Cardiac muscle cell (in vitro differentiated cells and primary cell): ENCODE measurements at regions not wholly inside any gene's neighbourhood (a gene's known extent, or its start where the extent isn't known, plus 50 kb on each side); places are given as distances from the start of the nearest gene placed in this dataset.
"Not testable (repeated sequence)": the region's sequence is repeated elsewhere in the genome, so short reads cannot be mapped to it uniquely, and the experiment has no call there.

Source experiments
- DNase-seq, 2 donors: peaks; one replicate each; pipeline versions ENCODE4 v3.0.0 to v3.0.0-alpha.2; 2010 to 2017; ENCODE audit warnings: low read depth in 1 of 2, low spot score in 1 of 2
- H3K27ac ChIP-seq: fragments of 200-600 bp; sonication (generic); 2 replicates; pipeline ENCODE4 v1.5.1; 2016
- H3K27me3 ChIP-seq: fragments of 200-600 bp; sonication (generic); 2 replicates; pipeline ENCODE4 v1.6.0; 2016; ENCODE audit warnings: control low read depth
- H3K36me3 ChIP-seq: fragments of 200-600 bp; sonication (generic); 2 replicates; pipeline ENCODE4 v1.5.1; 2016; ENCODE audit warnings: control low read depth
- H3K4me1 ChIP-seq: fragments of 200-600 bp; sonication (generic); 2 replicates; pipeline ENCODE4 v1.8.1; 2017; ENCODE audit warnings: low read depth, mild to moderate bottlenecking, mixed run types
- H3K4me3 ChIP-seq: fragments of 200-600 bp; sonication (generic); 2 replicates; pipeline ENCODE4 v1.5.1; 2016; ENCODE audit warnings: mild to moderate bottlenecking
- H3K9me3 ChIP-seq: fragments of 200-600 bp; sonication (generic); 2 replicates; pipeline ENCODE4 v1.5.1; 2017; ENCODE audit warnings: low read depth, mild to moderate bottlenecking, control low read depth
- TF ChIP-seq, protein P1 (sequence below): IDR thresholded peaks from 2 replicates; pipeline ENCODE4 v1.5.1; 2012; ENCODE audit warnings: low read depth, mild to moderate bottlenecking, low read length

DNA sequence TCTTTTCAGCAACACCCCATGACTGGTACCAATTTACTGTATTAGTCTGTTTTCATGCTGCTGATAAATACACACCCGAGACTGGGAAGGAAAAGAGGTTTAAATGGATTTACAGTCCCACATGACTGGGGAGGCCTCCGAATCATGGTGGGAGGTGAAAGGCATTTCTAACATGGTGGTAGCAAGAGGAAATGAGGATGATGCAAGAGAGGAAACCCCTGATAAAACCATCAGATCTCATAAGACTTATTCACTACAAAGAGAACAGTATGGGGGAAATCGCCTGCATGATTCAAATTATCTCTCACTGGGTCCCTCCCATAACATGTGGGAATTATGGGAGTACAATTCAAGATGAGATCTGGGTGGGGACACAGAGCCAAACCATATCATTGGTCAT is 393.6 kb downstream of the PTPRC start:
- H3K27ac ChIP-seq = not testable (repeated sequence)
- DNase-seq = peak in 1 of 2 donors; percentile 37

DNA sequence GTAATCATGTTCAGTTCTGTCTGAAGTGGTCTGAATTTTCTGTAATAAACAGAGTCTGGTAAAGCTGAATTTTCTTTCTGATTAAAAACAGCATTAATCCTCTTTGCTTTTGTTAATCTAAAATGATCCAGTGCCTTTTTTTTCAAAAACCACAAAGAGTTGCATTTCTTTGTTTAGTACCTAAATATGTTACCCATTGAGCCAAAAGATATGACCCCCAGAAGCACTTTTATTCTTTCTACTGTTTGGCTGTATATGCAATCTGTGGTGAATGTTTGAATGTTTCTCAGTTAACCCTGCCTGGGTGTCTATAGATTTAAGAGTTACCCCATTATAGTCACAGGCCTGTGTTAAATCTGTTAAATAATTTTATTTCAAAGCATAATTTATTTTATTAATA is 394.8 kb downstream of the PTPRC start:
- no peaks in the 10 kb centered on the region for H3K9me3 ChIP-seq
- no peaks in the 10 kb centered on the region for H3K4me1 ChIP-seq
- H3K27me3 ChIP-seq = no peaks in the 10 kb centered on the region
- no peak overlapping the region for H3K4me3 ChIP-seq
- H3K27ac ChIP-seq = no peak overlapping the region
- no peak for DNase-seq
- no peaks in the 10 kb centered on the region for H3K36me3 ChIP-seq
- TF ChIP-seq, protein P1, sequence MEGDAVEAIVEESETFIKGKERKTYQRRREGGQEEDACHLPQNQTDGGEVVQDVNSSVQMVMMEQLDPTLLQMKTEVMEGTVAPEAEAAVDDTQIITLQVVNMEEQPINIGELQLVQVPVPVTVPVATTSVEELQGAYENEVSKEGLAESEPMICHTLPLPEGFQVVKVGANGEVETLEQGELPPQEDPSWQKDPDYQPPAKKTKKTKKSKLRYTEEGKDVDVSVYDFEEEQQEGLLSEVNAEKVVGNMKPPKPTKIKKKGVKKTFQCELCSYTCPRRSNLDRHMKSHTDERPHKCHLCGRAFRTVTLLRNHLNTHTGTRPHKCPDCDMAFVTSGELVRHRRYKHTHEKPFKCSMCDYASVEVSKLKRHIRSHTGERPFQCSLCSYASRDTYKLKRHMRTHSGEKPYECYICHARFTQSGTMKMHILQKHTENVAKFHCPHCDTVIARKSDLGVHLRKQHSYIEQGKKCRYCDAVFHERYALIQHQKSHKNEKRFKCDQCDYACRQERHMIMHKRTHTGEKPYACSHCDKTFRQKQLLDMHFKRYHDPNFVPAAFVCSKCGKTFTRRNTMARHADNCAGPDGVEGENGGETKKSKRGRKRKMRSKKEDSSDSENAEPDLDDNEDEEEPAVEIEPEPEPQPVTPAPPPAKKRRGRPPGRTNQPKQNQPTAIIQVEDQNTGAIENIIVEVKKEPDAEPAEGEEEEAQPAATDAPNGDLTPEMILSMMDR = no peak

More for the DNA sequence above, 393.6 kb downstream of the PTPRC start:
- not testable (repeated sequence) for H3K9me3 ChIP-seq, H3K27me3 ChIP-seq, H3K4me1 ChIP-seq, H3K4me3 ChIP-seq, H3K36me3 ChIP-seq

DNA sequence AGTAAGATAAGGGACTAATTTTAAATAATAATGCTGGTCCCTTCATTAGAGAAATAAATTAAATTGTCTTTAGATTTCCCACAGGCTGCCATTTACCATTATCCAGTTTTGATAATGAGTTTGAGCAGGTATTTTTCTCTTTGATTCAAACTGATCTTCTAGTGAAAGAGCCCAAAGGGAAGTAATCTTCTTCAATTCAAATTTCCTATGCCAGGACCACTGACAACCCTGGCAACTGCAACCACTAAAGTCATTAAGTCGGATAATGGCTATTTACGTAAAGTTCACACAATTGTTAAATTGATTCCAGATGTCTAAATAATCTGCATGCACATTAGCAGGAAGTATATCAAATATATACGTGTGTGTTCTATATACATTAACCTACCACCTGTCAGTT is 399.3 kb downstream of the PTPRC start:
- no peaks in the 10 kb centered on the region for H3K27me3 ChIP-seq
- H3K4me3 ChIP-seq = no peak overlapping the region
- H3K4me1 ChIP-seq = no peaks in the 10 kb centered on the region
- no peaks in the 10 kb centered on the region for H3K36me3 ChIP-seq
- no peak overlapping the region for H3K27ac ChIP-seq
- H3K9me3 ChIP-seq = no peaks in the 10 kb centered on the region
- no peak for DNase-seq
- TF ChIP-seq, protein P1 = no peak

DNA sequence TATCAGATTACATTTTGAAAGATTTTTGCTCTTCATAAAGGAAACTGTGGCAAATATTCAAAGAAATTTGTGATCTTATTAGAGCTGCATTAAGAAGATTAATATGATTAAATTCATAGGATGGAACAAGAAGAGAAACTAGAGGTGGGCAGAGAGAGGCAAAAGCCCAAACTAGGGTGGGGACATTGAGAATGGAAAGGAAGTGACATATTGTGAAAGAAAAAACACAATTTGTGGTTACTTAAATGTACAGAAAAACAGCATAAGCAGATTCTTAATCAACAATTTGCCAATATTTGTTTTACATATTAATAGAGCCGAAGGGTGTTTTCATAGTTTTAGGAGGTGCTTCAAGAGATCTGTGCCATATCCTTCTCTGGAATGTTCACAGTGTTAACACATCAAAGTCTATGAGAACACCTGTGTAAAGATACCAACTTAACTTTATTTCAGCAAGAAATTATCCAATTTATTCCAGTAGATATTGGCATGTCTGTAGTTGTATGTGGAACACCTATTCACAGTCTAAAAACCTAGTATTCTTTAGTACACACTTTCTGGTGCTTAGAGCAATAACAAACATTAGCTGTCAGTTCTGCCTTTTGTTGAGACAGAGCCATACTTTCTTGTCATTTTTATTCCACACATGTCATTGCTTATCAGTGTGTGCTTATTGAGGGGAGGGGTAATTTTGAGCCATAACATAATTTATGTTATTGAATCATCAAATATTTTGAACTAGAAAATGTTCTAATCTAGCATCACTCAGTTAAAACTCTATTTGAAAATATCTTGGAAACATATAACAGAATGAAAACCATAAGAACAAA is 401.5 kb downstream of the PTPRC start:
- no peaks in the 10 kb centered on the region for H3K27me3 ChIP-seq
- H3K4me3 ChIP-seq = no peak overlapping the region
- DNase-seq = no peak
- no peak overlapping the region for H3K27ac ChIP-seq
- TF ChIP-seq, protein P1 = no peak
- no peaks in the 10 kb centered on the region for H3K9me3 ChIP-seq
- no peaks in the 10 kb centered on the region for H3K36me3 ChIP-seq
- H3K4me1 ChIP-seq = no peaks in the 10 kb centered on the region

DNA sequence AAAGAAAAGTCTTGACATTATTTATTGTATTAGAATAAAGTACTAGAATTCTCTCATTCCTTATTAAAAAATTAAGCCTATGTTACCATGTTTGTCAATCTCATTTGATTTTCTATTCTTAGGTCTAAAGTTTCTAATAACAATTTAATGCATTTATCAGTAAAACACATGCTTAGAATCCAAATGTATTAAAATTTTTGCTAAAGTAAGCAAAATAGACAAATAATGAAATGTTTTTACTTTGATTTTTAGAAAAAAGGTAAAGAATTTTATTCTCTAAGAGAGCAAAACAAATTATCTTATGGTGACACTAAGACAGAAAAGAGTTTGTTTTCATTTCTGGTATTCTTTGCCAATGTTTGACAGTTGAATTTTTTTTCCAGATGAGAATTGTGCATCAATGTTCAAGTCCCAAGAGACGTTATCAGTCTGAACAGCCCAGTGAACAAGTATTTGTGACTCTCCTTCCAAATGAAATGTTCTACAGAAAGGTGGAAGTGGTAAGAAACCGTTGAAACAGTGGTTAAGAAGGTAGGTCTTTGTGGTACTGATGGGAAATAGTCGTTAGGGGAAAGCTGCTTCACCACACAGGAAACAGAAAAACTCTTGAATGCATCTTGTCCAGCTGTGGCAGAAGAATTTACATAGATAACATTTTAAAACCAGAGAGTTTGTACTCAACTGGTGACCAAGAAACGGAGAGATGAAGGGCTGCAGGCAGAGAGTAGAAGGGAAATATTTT is 402.5 kb downstream of the PTPRC start:
- Histone ChIP-seq H3K36me3 (no peaks in the 10 kb centered on the region), H3K27me3 (no peaks in the 10 kb centered on the region), H3K27ac (no peak overlapping the region), H3K9me3 (no peaks in the 10 kb centered on the region), H3K4me3 (no peak overlapping the region), H3K4me1 (no peaks in the 10 kb centered on the region)
- TF ChIP-seq, protein P1 = no peak
- peak in 1 of 2 donors; percentile 48 for DNase-seq

DNA sequence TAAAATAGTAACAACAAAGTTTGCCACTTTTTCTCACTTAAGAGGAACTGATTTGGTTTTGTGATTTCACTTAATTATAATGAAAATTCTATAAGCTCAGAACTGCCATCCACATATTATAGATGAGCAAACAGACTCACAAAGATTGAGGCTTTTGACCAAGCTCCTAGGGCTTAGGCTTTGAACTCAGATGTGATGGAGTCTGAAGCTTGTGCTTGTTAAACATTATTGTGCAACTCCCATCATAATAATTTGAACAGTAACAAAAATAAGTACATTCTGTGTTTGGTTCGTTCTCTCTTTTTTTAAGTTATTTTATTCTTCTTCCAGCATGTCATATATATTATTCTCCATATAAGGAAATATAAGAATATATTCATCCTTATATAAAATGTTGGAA is 403.4 kb downstream of the PTPRC start:
- Histone ChIP-seq H3K4me3 (no peak overlapping the region), H3K27ac (no peak overlapping the region), H3K4me1 (no peaks in the 10 kb centered on the region), H3K36me3 (no peaks in the 10 kb centered on the region), H3K9me3 (no peaks in the 10 kb centered on the region), H3K27me3 (no peaks in the 10 kb centered on the region)
- no peak for DNase-seq
- TF ChIP-seq, protein P1 = no peak
